Mammary epithelial cell (primary cell): ENCODE measurements at regions not wholly inside any gene's neighbourhood (a gene's known extent, or its start where the extent isn't known, plus 50 kb on each side); places are given as distances from the start of the nearest gene placed in this dataset.

Source experiments
- CTCF ChIP-seq, 2 donors: IDR thresholded peaks in 1 of 2; conservative IDR thresholded peaks in 1 of 2; 2 replicates each; pipeline ENCODE4 v1.5.1; 2011 to 2012; ENCODE audit warnings: inconsistent platforms in 2 of 2, low read length in 2 of 2, mild to moderate bottlenecking in 2 of 2, control low read depth in 1 of 2, low read depth in 1 of 2; ENCODE audit not compliant: insufficient read depth in 1 of 2; ENCODE audit errors: extremely low read depth in 1 of 2
- EZH2 ChIP-seq: IDR thresholded peaks from 2 replicates; pipeline ENCODE4 v1.6.1; 2012; ENCODE audit warnings: low read length, inconsistent platforms, borderline replicate concordance

- TF ChIP-seq EZH2 (no peak), CTCF (conservative IDR thresholded peaks at IDR 0.05 in 1 of 2, IDR thresholded peaks at IDR 0.05 in 1 of 2; ENCODE audit: extremely low read depth in 1 of 2, insufficient read depth in 1 of 2, low read depth in 1 of 2, low read length in 2 of 2) (no peak)
Measured at GRCh38 chr5:67824852-67825251, 390.7 kb upstream of the PIK3R1 start.
